ENCODE measurements at regions not wholly inside any gene's neighbourhood (a gene's known extent, or its start where the extent isn't known, plus 50 kb on each side); places are given as distances from the start of the nearest gene placed in this dataset.

DNA sequence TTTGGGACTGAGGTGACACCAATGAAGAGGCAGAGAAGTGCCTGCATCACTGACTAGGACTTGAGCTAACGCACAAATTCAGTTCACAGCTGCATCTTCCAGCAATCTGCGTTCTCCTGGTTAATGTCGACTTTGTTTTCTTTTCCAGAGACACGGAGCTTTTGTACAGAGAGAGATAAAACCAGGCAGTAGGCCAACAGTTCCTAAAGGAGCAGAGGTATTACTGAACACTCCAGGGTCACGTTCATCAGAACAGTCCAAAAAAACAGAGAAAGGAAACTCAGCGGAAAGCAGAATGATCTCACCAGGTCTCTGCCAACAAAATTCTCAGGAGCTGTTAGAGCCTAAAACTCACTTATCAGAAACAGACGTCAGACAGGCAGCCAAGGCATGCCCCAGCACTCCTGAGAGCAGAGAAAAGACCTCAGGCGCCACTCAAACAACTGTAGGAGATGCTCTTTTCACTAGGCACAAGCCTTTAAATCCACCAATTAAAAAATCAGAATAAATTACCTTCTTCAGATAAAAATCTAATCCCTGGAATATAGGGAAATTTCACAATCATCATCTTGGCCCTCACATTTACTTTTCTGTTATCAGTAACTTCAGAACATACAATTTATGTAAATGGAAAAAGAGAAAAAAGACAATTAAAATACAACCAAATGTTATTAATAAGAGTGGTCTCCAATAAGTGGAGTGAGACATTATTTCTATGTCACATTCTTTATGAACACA lies 95.9 kb upstream of the SPTBN1 start:
- DNase-seq (ENCODE audit: low spot score), result no peak

DNA sequence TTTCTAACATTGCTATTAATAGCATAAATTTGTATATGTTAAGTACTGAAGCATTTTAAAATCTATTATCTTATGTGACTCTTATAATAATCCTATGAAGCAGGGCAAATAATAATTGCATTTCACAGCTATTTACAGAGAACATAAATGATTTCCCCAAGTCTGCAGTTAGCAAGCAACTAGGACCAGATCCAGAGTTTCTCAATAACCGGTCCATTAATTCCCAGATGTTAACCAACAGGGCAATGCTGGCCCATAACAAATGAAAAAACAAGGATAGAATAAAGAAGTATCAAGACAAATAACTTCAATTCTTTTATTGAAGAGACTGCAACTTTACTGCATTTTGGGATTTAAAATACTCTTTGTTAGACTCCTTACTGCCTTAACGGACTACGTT lies 91.7 kb upstream of the SPTBN1 start:
- no peak for DNase-seq (ENCODE audit: low spot score)

DNA sequence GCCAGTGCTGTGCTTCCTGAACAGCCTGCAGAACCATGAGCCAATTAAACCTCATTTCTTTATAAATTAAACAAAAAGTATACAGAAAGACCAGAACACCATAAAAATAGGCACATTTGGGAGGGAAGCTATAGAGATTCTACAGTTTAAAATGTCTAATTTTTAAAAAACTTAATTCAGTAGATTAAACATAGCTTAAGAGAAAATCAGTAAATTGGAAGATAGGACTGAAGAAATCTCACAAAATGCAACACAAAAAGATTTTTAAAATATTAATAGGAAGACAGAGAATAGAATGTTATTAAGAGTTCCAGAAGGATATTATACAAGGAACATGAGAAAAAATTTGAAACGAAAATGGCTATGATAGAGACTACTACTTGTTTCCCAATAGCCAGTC lies 90.5 kb upstream of the SPTBN1 start:
- DNase-seq (ENCODE audit: low spot score), result no peak

- no peak for DNase-seq (ENCODE audit: low spot score)
Measured at GRCh38 chr2:54366487-54367280, 89.4 kb upstream of the SPTBN1 start.

DNA sequence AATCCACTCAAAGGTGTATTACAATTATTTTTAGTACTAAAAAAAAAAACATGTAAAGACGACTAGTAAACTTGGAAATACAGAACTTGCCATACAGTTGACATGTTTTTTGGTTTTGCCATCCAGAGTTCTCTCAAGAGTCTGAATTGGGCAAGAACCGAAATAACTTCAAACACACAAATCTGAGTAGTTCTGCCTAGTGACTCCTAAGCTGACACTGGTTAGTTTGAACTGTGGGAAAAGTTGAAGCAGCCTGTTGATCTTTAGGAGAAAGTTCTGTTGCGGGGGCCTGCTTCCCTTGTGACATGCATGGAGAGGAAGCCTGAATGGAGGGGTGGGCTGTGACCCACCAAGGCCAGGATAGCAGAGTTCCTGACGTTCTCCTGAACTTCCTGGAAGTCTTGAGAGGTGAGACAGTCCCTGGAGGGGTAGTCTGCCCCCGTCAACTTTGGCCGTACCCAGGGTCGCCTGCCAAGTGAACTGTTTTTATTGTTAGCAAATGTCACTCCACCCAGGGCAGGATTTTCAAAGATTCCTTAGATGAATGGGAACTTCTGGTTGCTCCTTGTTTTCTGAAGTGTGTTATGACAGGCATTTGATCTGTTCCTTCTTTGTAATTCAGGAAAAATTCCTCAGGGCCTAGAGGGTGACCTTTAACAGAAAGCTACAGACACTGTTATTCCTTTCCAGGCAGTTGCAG lies 85.6 kb upstream of the SPTBN1 start:
- DNase-seq (ENCODE audit: low spot score), result no peak

DNA sequence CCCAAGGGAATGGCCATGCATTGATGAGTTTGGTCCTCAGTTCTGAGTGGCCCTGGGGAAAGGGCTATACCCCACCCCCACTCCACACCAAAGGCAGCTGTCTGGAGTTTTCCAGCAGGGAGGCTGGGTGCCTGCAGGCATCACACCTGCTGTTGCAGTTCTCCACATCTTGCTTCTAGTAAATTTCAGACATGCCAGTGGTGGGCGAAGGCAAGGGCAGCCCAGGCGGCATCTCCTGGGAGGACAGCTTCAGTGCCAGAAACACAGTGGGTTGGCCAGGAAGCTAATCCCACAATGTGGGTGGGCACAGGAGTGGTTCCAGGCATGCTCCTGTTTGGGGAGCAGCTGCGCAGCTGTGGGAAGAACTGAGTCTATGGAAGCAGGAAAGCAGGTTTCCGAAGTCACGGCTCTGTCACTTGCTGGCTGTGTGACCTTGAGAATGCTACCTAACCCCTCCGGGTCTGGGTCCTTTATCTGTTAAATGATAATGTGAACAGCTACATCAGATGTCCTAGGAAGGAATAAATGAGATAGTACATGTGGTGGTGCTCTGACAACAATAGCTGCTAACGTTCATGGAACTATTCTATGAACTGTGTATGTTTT lies 84.6 kb upstream of the SPTBN1 start:
- DNase-seq (ENCODE audit: low spot score), result no peak

GRCh38 chr2:54372361-54372760 lies 83.8 kb upstream of the SPTBN1 start:
- DNase-seq (ENCODE audit: low spot score), result no peak

DNA sequence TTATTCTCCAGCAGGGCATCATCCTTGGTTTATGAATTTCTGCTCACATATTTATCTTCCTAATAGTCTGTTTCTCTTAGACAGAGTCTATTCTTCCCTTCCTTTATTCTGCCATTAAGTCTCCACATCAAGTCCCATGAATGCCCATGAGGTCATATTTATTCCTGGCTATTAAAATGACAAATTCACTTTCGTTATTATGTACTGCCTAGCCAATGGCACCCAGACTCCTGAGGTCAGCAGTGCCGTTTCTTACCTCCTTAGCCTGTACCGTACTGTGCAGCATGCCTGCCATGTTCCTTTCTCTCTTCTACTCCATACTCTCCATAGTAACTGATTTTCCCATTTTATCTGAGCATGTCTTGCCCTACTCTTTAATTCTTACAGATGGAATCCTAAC lies 82.3 kb upstream of the SPTBN1 start:
- no peak for DNase-seq (ENCODE audit: low spot score)

GRCh38 chr2:54374591-54375364 lies 81.3 kb upstream of the SPTBN1 start:
- no peak for DNase-seq (ENCODE audit: low spot score)

DNA sequence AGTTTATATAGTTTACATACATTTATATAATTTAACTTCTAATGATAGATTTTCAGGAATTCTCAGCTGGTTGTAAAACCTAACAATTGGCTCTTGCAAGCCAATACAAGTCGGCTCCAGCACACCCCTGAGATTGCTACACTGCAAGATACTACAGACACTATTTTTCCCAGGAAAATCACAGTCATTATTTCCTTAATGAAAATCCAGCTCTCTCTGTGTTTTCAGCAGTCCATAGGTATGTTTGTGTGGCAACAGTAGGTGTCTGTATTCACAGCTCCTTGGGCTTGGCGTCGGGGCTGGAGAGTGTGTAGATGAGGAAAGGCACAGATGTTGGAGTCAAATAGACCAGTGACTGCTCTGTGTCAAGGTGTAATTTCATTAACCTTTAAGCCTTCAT lies 78.7 kb upstream of the SPTBN1 start:
- no peak for DNase-seq (ENCODE audit: low spot score)

- DNase-seq (ENCODE audit: low spot score), result no peak
Measured at GRCh38 chr2:54377901-54378493, 78.1 kb upstream of the SPTBN1 start.

DNA sequence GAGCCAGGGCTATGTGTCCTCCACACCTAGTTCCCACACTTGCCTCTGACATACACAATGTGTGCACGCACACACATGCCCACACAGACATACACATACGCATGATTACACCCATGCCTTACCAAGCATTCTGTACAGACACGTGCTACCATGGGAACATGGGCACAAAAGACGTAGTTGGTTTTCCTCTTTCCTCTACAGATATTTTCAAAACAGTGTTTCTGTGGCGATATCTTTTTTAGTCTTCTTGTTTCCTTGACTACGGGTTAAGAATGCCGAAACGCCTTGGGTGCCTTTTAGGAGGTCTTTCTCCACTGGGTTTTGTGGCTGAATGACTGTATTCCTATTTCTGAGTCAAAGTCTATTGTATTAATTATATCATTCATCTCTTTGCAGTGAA lies 75.5 kb upstream of the SPTBN1 start:
- DNase-seq (ENCODE audit: low spot score), result no peak

DNA sequence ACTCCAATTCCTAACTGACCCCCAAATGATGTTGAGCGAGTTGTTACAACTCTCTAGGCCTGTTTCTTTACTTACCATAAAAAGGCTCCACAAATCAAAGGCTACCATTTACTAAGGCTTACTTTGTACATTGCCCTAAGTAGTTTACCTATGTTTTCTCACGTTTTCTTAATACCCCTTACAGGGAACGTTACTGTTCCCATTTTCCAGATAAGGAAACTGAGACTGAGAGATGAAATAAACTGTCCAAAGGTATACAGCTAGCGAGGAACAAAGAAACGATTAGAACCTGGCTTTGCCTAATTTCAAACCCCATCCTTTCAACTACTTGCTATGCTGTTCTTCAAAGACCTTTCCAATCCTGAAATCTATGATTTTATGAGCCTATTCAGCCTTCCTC lies 74.8 kb upstream of the SPTBN1 start:
- no peak for DNase-seq (ENCODE audit: low spot score)

- DNase-seq (ENCODE audit: low spot score), result no peak
Measured at GRCh38 chr2:54382601-54383000, 73.5 kb upstream of the SPTBN1 start.

DNA sequence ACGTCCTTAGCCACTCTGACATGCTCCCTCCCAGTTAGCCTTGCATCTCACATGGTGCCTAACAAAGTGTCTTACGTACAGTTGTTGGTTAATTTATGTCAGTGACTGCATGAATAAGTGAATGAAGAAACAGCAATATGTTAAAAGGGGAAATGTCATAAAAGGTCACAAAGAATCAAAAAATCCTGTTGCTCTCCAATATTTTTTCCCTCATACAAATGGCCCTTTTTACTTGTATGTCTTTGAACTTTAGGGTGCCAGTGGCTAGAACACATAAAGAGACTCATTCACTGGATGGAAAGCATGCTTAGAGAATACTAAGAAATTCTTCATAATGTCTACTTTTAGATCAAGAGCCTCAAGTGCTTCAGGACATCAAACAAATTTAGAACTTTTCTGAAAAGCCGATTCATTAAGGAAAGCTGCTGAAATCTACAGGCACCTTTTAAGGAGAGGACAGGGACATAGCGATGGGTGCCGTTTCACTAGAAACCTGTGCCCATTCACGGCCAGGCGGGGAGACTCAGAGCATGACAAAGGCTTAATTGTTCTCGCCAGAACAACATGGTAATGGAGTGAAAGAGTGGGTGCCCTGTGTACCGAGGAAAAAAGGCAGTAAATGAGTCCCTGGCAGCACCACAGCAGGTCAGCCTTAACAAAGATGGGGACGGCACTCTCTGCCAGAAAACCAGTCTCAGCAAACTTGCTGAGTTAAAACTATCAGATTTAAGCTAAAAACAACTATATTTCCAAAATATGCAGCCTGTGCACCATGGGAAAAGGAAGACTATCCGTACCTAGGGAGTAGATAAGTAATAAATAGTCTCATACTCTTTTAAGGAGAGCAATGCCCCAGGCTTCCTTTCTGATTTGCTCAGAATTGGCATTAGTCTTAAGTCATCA lies 71.6 kb upstream of the SPTBN1 start:
- no peak for DNase-seq (ENCODE audit: low spot score)

DNA sequence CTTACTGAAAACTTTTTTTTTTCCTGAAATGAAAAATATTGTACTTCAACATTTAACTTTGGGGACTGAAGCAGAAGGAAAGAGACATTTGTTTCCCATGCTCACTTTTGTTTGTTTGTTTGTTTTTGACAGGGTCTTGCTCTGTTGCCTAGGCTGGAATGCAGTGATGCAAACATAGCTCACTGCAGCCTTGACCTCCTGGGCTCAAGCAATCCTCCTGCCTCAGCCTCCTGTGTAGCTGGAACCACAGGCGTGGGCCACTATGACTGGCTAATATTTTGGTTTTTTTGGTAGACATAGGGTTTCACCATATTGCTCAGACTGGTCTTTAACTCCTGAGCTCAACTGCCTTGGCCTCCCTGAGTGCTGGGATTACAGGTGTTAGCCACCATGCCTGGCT lies 70.9 kb upstream of the SPTBN1 start:
- no peak for DNase-seq (ENCODE audit: low spot score)

- no peak for DNase-seq (ENCODE audit: low spot score)
Measured at GRCh38 chr2:54386585-54386984, 69.5 kb upstream of the SPTBN1 start.

- DNase-seq (ENCODE audit: low spot score), result no peak
Measured at GRCh38 chr2:54387059-54387991, 68.8 kb upstream of the SPTBN1 start.

DNA sequence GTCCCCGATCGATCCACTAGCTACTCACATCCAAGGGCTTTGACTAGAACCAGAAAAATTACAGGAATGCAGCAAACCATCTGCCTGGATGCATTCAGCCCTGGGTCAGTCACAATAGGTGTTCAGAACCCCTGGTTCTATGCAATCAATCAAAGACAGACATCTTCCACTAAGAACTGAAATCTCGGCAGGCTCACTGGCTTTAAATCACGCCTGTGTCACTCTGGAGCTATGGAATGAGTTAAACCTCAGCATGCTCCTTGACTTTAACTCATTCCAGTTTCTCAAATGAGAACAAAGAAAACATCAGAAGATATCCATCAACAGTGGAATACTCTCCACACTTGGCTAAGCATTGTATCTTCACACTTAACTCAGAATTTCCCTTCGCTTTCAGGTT lies 68.1 kb upstream of the SPTBN1 start:
- no peak for DNase-seq (ENCODE audit: low spot score)
